ENCODE measurements at regions not wholly inside any gene's neighbourhood (a gene's known extent, or its start where the extent isn't known, plus 50 kb on each side); places are given as distances from the start of the nearest gene placed in this dataset.

DNA sequence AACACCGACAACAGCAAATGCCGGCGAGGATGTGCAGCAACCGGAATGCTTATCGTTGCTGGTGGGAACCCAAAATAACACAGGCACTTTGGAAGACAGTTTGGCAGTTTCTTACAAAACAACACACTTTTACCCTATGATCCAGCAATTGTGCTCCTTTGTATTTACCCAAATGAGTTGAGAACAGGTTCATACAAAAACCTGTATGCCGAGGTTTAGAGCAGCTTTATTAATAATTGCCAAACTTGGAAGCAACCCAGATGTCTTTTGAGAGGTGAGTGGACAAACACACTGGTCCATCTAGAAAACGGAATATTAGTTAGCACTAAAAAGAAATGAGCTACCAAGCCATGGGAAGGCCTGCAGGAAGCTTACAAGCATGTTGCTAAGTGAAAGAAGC is 118.9 kb downstream of the CTTN start:
- TF ChIP-seq, protein P1, sequence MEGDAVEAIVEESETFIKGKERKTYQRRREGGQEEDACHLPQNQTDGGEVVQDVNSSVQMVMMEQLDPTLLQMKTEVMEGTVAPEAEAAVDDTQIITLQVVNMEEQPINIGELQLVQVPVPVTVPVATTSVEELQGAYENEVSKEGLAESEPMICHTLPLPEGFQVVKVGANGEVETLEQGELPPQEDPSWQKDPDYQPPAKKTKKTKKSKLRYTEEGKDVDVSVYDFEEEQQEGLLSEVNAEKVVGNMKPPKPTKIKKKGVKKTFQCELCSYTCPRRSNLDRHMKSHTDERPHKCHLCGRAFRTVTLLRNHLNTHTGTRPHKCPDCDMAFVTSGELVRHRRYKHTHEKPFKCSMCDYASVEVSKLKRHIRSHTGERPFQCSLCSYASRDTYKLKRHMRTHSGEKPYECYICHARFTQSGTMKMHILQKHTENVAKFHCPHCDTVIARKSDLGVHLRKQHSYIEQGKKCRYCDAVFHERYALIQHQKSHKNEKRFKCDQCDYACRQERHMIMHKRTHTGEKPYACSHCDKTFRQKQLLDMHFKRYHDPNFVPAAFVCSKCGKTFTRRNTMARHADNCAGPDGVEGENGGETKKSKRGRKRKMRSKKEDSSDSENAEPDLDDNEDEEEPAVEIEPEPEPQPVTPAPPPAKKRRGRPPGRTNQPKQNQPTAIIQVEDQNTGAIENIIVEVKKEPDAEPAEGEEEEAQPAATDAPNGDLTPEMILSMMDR (IDR thresholded peaks at IDR 0.05), result no peak
- no peak for TF ChIP-seq EZH2phosphoT487 (IDR thresholded peaks at IDR 0.05)
- TF ChIP-seq EZH2 (IDR thresholded peaks at IDR 0.05), result no peak

All from neural progenitor cell (in vitro differentiated cells).